ENCODE measurements at regions not wholly inside any gene's neighbourhood (a gene's known extent, or its start where the extent isn't known, plus 50 kb on each side); places are given as distances from the start of the nearest gene placed in this dataset.

DNA sequence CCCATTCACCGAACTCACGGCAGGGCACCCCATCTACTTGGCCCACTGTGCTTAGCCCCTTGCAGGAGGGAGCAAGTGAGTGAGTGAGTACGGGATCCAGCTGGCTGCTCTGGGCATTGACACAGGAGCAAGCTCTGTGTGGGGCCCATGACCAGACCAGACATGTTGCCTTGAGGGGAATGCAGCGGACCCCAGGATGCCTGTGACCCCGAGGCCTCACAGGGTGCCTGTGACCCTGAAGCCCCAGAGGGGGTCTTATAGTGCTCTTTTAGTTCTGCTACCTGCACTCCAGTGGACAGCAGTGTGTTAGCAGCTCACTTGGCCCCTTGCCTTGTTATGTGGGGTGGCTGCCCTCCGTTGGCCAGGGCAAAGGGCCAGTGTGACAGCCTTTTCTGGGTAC is 255.8 kb downstream of the ETNK1 start:
- no peak for TF ChIP-seq NPAS2 (CRISPR knock-in tag; IDR thresholded peaks at IDR 0.05; ENCODE audit: borderline replicate concordance)
- TF ChIP-seq JUNB (IDR thresholded peaks at IDR 0.05), result no peak
- no peak for TF ChIP-seq GATA3 (IDR thresholded peaks at IDR 0.05; ENCODE audit: borderline replicate concordance)
- no peak for TF ChIP-seq ESRRA (IDR thresholded peaks at IDR 0.05; ENCODE audit: borderline replicate concordance, low read length)
- no peak for TF ChIP-seq RFX5 (IDR thresholded peaks at IDR 0.05)
- no peak for TF ChIP-seq EP300 (IDR thresholded peaks at IDR 0.05)
- TF ChIP-seq HOXA7 (CRISPR knock-in tag; IDR thresholded peaks at IDR 0.05), result no peak
- TF ChIP-seq, protein P1, sequence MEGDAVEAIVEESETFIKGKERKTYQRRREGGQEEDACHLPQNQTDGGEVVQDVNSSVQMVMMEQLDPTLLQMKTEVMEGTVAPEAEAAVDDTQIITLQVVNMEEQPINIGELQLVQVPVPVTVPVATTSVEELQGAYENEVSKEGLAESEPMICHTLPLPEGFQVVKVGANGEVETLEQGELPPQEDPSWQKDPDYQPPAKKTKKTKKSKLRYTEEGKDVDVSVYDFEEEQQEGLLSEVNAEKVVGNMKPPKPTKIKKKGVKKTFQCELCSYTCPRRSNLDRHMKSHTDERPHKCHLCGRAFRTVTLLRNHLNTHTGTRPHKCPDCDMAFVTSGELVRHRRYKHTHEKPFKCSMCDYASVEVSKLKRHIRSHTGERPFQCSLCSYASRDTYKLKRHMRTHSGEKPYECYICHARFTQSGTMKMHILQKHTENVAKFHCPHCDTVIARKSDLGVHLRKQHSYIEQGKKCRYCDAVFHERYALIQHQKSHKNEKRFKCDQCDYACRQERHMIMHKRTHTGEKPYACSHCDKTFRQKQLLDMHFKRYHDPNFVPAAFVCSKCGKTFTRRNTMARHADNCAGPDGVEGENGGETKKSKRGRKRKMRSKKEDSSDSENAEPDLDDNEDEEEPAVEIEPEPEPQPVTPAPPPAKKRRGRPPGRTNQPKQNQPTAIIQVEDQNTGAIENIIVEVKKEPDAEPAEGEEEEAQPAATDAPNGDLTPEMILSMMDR (IDR thresholded peaks at IDR 0.05), result no peak
- no peak for TF ChIP-seq ZFP36 (IDR thresholded peaks at IDR 0.05; ENCODE audit: borderline replicate concordance, partially characterized antibody)
- TF ChIP-seq BHLHE40 (IDR thresholded peaks at IDR 0.05; ENCODE audit: low read depth, low read length), result no peak

Data from A549 (cell line).